LNCAP (cell line): ENCODE measurements at regions not wholly inside any gene's neighbourhood (a gene's known extent, or its start where the extent isn't known, plus 50 kb on each side); places are given as distances from the start of the nearest gene placed in this dataset.

Source experiments
- TF ChIP-seq, protein P1 (sequence below): fragments of 450-650 bp; IDR thresholded peaks from 2 replicates; pipeline ENCODE4 v1.5.1; 2017; ENCODE audit warnings: mild to moderate bottlenecking

DNA sequence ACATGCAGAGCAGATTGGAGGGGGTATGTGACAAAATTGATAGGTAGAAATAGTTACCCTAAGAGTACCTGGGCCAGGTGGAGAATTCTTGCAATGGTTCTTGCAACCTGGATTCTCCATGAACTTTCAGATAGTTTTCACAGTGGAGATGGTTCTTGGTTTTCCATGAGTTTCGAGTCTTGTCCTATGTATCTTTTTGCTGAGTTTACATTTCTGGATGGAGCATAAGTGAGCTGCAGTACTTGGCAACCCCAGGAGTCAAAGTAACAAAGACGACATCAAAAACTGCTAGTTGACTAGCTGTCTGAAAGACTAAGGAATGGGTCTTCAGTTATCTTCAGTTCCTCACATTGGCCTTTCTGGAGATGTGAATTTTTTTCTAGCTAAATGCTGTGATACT lies 196.6 kb upstream of the RAD23B start:
- TF ChIP-seq, protein P1, sequence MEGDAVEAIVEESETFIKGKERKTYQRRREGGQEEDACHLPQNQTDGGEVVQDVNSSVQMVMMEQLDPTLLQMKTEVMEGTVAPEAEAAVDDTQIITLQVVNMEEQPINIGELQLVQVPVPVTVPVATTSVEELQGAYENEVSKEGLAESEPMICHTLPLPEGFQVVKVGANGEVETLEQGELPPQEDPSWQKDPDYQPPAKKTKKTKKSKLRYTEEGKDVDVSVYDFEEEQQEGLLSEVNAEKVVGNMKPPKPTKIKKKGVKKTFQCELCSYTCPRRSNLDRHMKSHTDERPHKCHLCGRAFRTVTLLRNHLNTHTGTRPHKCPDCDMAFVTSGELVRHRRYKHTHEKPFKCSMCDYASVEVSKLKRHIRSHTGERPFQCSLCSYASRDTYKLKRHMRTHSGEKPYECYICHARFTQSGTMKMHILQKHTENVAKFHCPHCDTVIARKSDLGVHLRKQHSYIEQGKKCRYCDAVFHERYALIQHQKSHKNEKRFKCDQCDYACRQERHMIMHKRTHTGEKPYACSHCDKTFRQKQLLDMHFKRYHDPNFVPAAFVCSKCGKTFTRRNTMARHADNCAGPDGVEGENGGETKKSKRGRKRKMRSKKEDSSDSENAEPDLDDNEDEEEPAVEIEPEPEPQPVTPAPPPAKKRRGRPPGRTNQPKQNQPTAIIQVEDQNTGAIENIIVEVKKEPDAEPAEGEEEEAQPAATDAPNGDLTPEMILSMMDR: no peak

DNA sequence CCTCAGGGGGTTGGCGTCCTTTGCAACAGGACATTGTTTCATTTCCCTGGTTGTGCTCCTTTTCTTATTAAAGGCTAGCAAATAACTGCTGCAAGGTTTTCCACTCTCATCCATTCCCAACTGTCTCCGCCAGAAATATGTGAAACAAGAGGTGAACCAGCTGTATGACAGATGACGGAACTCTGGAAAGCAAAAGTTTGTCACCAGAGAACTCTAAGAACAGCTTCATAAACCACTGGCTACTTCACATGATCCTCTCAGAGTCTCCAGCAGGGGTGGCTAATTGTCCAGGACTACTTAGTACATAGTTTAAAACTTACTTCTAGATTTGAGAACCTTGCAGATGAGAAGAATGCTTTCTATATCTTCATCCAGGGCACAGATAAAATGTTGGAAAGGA lies 195.9 kb upstream of the RAD23B start:
- TF ChIP-seq, protein P1: no peak

DNA sequence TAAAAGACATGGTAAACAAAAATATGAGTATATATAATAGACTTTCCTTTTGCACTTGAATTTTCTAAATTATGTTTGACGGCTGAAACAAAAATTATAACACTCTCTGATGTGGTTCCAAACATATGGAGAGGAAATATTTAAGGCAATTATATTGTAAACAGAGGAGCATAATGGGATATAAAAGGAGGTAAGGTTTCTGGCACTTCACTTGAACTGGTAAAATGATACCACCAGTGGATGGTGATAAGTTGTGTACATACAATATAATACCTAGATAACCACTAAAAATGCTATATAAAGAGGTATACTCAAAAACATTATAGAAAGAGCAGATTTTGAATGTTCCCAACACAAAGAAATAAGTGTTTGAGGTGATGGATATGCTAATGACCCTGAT lies 192.9 kb upstream of the RAD23B start:
- TF ChIP-seq, protein P1: no peak

DNA sequence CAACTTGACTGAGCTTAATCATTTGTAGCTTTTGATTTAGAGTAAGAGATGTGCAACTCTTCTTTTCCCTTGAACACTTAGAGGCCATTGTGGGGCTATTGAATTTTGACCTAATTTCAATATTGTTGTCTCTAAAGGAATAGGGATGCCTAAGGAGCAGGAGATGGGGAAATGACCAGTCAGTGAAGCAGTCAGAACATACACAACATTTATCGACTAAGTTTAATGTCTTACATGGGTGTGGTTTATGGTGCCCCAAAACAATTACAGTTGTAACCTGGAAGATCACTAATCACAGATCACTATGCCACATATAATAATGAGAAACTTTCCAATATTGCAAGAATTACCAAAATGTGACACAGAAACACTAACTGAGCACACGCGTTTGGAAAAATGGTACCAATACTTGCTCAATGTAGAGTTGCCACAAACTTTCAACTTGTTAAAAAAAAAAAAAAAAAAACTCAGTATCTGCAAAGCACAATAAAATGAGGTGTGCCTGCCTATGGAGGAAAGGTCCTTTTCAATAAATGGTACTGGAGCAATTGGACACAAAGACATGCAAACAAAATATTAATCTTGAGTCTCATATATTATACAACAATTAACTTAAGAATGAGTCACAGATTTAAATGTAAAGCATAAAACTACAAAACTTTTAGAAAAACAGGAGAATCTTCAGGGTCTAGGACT lies 189.6 kb upstream of the RAD23B start:
- TF ChIP-seq, protein P1: no peak

DNA sequence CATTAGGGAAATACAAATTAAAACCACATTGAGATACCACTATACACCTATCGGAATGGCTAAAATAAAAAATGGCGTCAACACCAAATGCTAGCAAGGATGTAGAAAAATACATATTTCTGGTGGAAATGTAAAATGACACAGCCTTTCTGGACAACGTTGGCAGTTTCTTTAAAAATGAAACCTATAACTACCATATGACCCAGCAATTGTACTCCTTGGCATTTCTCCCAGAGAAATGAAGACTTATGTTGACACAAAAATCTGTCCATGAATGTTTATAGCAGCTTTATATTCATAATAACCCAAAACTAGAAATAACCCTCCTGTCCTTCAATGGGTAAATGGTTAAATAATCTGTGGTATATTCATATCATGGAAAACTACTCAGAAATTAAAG lies 188.7 kb upstream of the RAD23B start:
- TF ChIP-seq, protein P1: no peak

DNA sequence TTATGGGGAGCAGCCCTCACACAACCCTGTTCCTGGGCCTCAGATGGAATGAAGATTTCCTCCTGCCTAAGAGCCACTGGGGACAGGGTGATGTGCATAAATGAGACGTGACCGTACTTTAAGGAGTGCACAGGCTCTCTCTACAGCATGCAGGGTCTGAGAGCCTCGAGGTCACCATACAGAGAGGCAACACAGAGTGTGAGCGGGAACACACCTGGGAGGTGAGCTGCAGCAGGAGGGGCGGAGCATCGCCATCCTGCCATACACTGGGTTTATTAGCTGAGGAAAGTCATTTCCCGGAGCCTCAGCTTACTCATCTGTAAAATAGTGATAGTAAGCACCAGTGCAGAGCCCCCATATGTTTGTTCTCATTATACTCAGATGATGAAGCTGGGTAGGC lies 182.5 kb upstream of the RAD23B start:
- TF ChIP-seq, protein P1: no peak

DNA sequence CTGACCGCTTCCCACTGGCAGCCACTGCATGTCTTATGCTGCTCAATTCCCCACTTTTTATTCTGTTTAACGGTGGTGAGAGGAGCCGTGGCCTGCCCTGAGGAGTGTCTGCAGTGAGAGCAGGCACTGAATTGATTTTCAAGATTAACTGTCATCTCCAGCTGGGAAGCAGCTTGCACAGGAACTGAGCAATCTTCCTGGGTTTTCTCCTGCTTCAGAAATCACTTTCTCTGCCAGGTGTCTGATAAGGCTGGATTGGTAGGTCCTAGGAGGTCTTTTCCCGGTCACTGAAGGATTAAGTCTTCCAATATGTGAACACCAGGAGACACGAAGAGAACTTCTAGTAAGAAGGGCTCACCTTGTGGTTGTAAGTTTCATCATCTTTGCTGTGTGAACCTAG lies 181.1 kb upstream of the RAD23B start:
- TF ChIP-seq, protein P1: no peak

DNA sequence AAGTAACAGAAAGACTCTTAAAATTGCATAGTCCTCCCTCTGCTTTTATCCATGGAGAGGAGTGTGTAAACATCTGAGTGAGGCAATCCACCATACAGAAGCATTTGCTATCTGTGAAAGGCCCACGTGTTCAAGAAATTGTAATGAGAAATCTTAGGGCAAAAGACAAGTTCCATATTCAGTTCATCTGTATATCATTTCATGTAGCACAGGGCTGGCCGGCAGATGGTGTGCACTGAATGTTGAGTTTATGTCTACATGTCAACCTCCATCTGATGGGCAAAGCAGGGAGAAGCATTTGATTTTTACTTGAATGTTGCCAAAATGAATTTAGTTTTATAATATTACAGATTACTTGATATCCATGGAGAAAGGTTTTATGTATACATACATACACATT lies 179.5 kb upstream of the RAD23B start:
- TF ChIP-seq, protein P1: no peak
